Kasumi-1 (cell line): ENCODE measurements at regions not wholly inside any gene's neighbourhood (a gene's known extent, or its start where the extent isn't known, plus 50 kb on each side); places are given as distances from the start of the nearest gene placed in this dataset.

Source experiments
- DNase-seq, 2 experiments: peaks; one replicate each; lab custom pipeline; 2025; lab: John Stamatoyannopoulos, UW

GRCh38 chr2:234635284-234635683 is 138.4 kb upstream of the ARL4C start:
- DNase-seq, result no peak

GRCh38 chr2:234633581-234634230 is 136.8 kb upstream of the ARL4C start:
- no peak for DNase-seq

GRCh38 chr2:234632527-234633391 is 135.9 kb upstream of the ARL4C start:
- DNase-seq, result no peak

- DNase-seq, result no peak
Observed at GRCh38 chr2:234631646-234632514, 135.0 kb upstream of the ARL4C start.

- DNase-seq, result no peak
Observed at GRCh38 chr2:234630801-234631261, 133.9 kb upstream of the ARL4C start.

- DNase-seq, result no peak
Observed at GRCh38 chr2:234629596-234629995, 132.7 kb upstream of the ARL4C start.

- DNase-seq, result no peak
Observed at GRCh38 chr2:234628953-234629352, 132.1 kb upstream of the ARL4C start.

- no peak for DNase-seq
Observed at GRCh38 chr2:234627308-234627707, 130.4 kb upstream of the ARL4C start.

GRCh38 chr2:234626566-234627130 is 129.8 kb upstream of the ARL4C start:
- no peak for DNase-seq

GRCh38 chr2:234625626-234626250 is 128.9 kb upstream of the ARL4C start:
- DNase-seq, result no peak

GRCh38 chr2:234623521-234623991 is 126.7 kb upstream of the ARL4C start:
- no peak for DNase-seq

- DNase-seq, result no peak
Observed at GRCh38 chr2:234621120-234621519, 124.2 kb upstream of the ARL4C start.

- no peak for DNase-seq
Observed at GRCh38 chr2:234620018-234620417, 123.1 kb upstream of the ARL4C start.

- no peak for DNase-seq
Observed at GRCh38 chr2:234615643-234616356, 118.9 kb upstream of the ARL4C start.

- DNase-seq, result no peak
Observed at GRCh38 chr2:234611209-234611608, 114.3 kb upstream of the ARL4C start.

- DNase-seq, result no peak
Observed at GRCh38 chr2:234608946-234609345, 112.1 kb upstream of the ARL4C start.

GRCh38 chr2:234607691-234608090 is 110.8 kb upstream of the ARL4C start:
- no peak for DNase-seq

- DNase-seq, result no peak
Observed at GRCh38 chr2:234606896-234607295, 110.0 kb upstream of the ARL4C start.

- DNase-seq, result no peak
Observed at GRCh38 chr2:234603619-234604018, 106.7 kb upstream of the ARL4C start.

- no peak for DNase-seq
Observed at GRCh38 chr2:234601213-234601612, 104.3 kb upstream of the ARL4C start.

- DNase-seq, result no peak
Observed at GRCh38 chr2:234597576-234597861, 100.6 kb upstream of the ARL4C start.
